GM12878 (cell line): ENCODE measurements at regions not wholly inside any gene's neighbourhood (a gene's known extent, or its start where the extent isn't known, plus 50 kb on each side); places are given as distances from the start of the nearest gene placed in this dataset.

Experiments used
- ATAC-seq: fragments of 200-7000 bp; cut with Tn5 transposase; 3 replicates; pipeline ENCODE4 v1.9.1; 2020; ENCODE audit warnings: mild to moderate bottlenecking, moderate library complexity
- BruUV-seq: library from RNA; stranded (reverse); fragments of 400-500 nt; replicated peaks from 2 replicates; lab custom pipeline; 2021; lab: Mats Ljungman, UMichigan
- CTCF ChIA-PET: fragments of 300-600 bp; sonication (Branson Sonifier 250); formaldehyde crosslinking; extraction: SDS; loops from one replicate; lab custom pipeline; 2021; ENCODE audit warnings: inconsistent platforms; lab: Yijun Ruan, JAX
- POLR2A ChIA-PET: fragments of 350-600 bp; formaldehyde crosslinking; extraction: SDS; loops from one replicate; lab custom pipeline; 2021; ENCODE audit warnings: inconsistent platforms; lab: Charles Lee
- RAD21 ChIA-PET: fragments of 300-600 bp; sonication (Branson Sonifier 250); formaldehyde crosslinking; loops from one replicate; lab custom pipeline; 2023; ENCODE audit warnings: antibody characterized with exemption; ENCODE audit not compliant: unreplicated experiment; lab: Charles Lee
- SMC1A ChIA-PET: fragments of 300-600 bp; sonication (Branson Sonifier 250); formaldehyde crosslinking; loops from one replicate; lab custom pipeline; 2023; ENCODE audit not compliant: unreplicated experiment, uncharacterized antibody; lab: Charles Lee
- DNase-seq: peaks from one replicate; pipeline ENCODE4 v3.0.0-alpha.2; 2011; ENCODE audit warnings: low read depth, low spot score
- FAIRE-seq: peaks from 3 replicates; lab custom pipeline; 2011; peaks lifted over from hg19 to GRCh38; lab: Jason Lieb, UNC
- H2AFZ ChIP-seq: 2 replicates; pipeline ENCODE4 v1.6.0; 2011; ENCODE audit warnings: low read depth, low read length, control low read depth; ENCODE audit not compliant: control insufficient read depth
- H3K27ac ChIP-seq: 2 replicates; pipeline ENCODE4 v1.5.1; 2011; ENCODE audit warnings: control low read depth; ENCODE audit not compliant: control insufficient read depth, insufficient read depth
- H3K27me3 ChIP-seq, 2 experiments: replicated peaks in 1 of 2; 2 replicates each; pipeline versions ENCODE4 v1.6.0 to v1.6.1; 2011; ENCODE audit warnings: low read length in 1 of 2; ENCODE audit not compliant: control insufficient read depth in 2 of 2, insufficient read depth in 2 of 2
- H3K36me3 ChIP-seq, 2 experiments: 2 replicates each; pipeline ENCODE4 v1.5.1; 2011; ENCODE audit warnings: low read length in 1 of 2; ENCODE audit not compliant: control insufficient read depth in 2 of 2, insufficient read depth in 2 of 2
- H3K4me1 ChIP-seq: 2 replicates; pipeline ENCODE4 v1.6.1; 2011; ENCODE audit warnings: mild to moderate bottlenecking, low read length, moderate library complexity, mixed read lengths; ENCODE audit not compliant: control insufficient read depth, insufficient read depth
- H3K4me2 ChIP-seq: 2 replicates; pipeline ENCODE4 v1.6.0; 2011; ENCODE audit warnings: control low read depth; ENCODE audit not compliant: control insufficient read depth, insufficient read depth
- H3K4me3 ChIP-seq: fragments of 200-600 bp; sonication (generic); 2 replicates; pipeline ENCODE4 v1.5.1; 2016
- H3K79me2 ChIP-seq: 2 replicates; pipeline ENCODE4 v1.6.0; 2011; ENCODE audit warnings: low read length; ENCODE audit not compliant: control insufficient read depth, insufficient read depth
- H3K9ac ChIP-seq: 2 replicates; pipeline ENCODE4 v1.8.0; 2011; ENCODE audit warnings: low read length, control low read depth, mixed read lengths; ENCODE audit not compliant: control insufficient read depth, insufficient read depth
- H3K9me3 ChIP-seq: replicated peaks from 3 replicates; pipeline ENCODE4 v1.5.1; 2011; ENCODE audit warnings: mild to moderate bottlenecking, low read length; ENCODE audit not compliant: control insufficient read depth, insufficient read depth
- H4K20me1 ChIP-seq: 2 replicates; pipeline ENCODE4 v1.6.0; 2011; ENCODE audit not compliant: control insufficient read depth, insufficient read depth
- BACH1 ChIP-seq: fragments of 450-650 bp; IDR thresholded peaks from 2 replicates; pipeline ENCODE4 v1.6.1; 2017; ENCODE audit warnings: mild to moderate bottlenecking, borderline replicate concordance
- CEBPZ ChIP-seq: fragments of 150-350 bp; IDR thresholded peaks from 2 replicates; pipeline ENCODE4 v1.6.1; 2016; ENCODE audit warnings: low read depth, low read length
- CHD2 ChIP-seq: IDR thresholded peaks from 2 replicates; pipeline ENCODE4 v1.6.1; 2011; ENCODE audit warnings: low read depth, low read length, improper control_type of control experiment, borderline replicate concordance
- CREB1 ChIP-seq: IDR thresholded peaks from 2 replicates; pipeline ENCODE4 v1.6.1; 2012; ENCODE audit warnings: low read depth, mild to moderate bottlenecking, inconsistent platforms
- ESRRA ChIP-seq: IDR thresholded peaks from 2 replicates; pipeline ENCODE4 v1.6.1; 2012; ENCODE audit warnings: mild to moderate bottlenecking, low read length, improper control_type of control experiment
- IRF3 ChIP-seq: fragments of 450-650 bp; IDR thresholded peaks from 2 replicates; pipeline ENCODE4 v1.6.1; 2014; ENCODE audit warnings: mild to moderate bottlenecking
- IRF4 ChIP-seq: IDR thresholded peaks from 2 replicates; pipeline ENCODE4 v1.6.1; 2011; ENCODE audit warnings: low read depth, low read length
- IRF5 ChIP-seq: fragments of 450-650 bp; IDR thresholded peaks from 2 replicates; pipeline ENCODE4 v1.6.1; 2017; ENCODE audit warnings: borderline replicate concordance
- NFXL1 ChIP-seq: fragments of 450-650 bp; IDR thresholded peaks from 2 replicates; pipeline ENCODE4 v1.6.1; 2017; ENCODE audit warnings: antibody characterized with exemption, mild to moderate bottlenecking, borderline replicate concordance
- POLR2AphosphoS5 ChIP-seq: IDR thresholded peaks from 2 replicates; pipeline ENCODE4 v1.6.1; 2011; ENCODE audit warnings: mild to moderate bottlenecking, low read length, inconsistent platforms
- RB1 ChIP-seq: fragments of 450-650 bp; formaldehyde crosslinking; IDR thresholded peaks from 2 replicates; pipeline ENCODE4 v1.6.1; 2017; ENCODE audit warnings: mild to moderate bottlenecking, borderline replicate concordance
- SIX5 ChIP-seq: IDR thresholded peaks from 2 replicates; pipeline ENCODE4 v1.6.1; 2011; ENCODE audit warnings: mild to moderate bottlenecking, low read depth, low read length, moderate library complexity; ENCODE audit not compliant: severe bottlenecking
- SUZ12 ChIP-seq: fragments of 200-600 bp; sonication (generic); IDR thresholded peaks from one replicate; pipeline ENCODE4 v1.6.1; 2018; ENCODE audit warnings: antibody characterized with exemption, mild to moderate bottlenecking; ENCODE audit not compliant: unreplicated experiment
- ZZZ3 ChIP-seq: IDR thresholded peaks from 2 replicates; pipeline ENCODE4 v1.6.1; 2011; ENCODE audit warnings: low read depth; ENCODE audit not compliant: control insufficient read depth, insufficient read length
- WGBS: methylation state at CpG from one replicate; pipeline ENCODE4 v1.1.6; 2016; ENCODE audit warnings: low lambda C conversion rate; ENCODE audit not compliant: insufficient replicate concordance, insufficient coverage; ENCODE audit errors: missing lambda C conversion rate; 5-methylcytosine and 5-hydroxymethylcytosine counted together
- in situ Hi-C: fragments of 300-500 bp; cut with MboI; formaldehyde crosslinking; loops from 9 replicates; pipeline ENCODE4 v1.14.3; 2018; ENCODE audit warnings: mixed read lengths
- intact Hi-C: fragments of 100-400 bp; cut with micrococcal nuclease; formaldehyde crosslinking; loops from one replicate; pipeline ENCODE4 v1.14.2; 2022; ENCODE audit not compliant: unreplicated experiment

- ATAC-seq: peak; percentile 94
- Histone ChIP-seq H3K27ac (peak overlapping the region; percentile 68), H3K4me1 (peaks cover 39% of the 10 kb centered on the region), H3K9ac (no peak overlapping the region), H3K9me3 (peaks cover 11% of the 10 kb centered on the region), H3K4me3 (no peak overlapping the region), H3K27me3 (no peaks in the 10 kb centered on the region), H4K20me1 (no peaks in the 10 kb centered on the region), H3K4me2 (peak overlapping the region; percentile 59; the same call in 1 of the 2 replicates), H2AFZ (no peak overlapping the region), H3K79me2 (no peaks in the 10 kb centered on the region), H3K36me3 (no peaks in the 10 kb centered on the region)
- CTCF ChIA-PET: interaction anchor here (1.0 to 1.9 kb wide), 5 partner anchors 15 to 122 kb away, joined by 3 to 8 read pairs (median 6); no protein-coding TSS in a partner anchor
- in situ Hi-C loops: no loop called here
- peak; percentile 93 for DNase-seq
- FAIRE-seq: peak; percentile 89
- RAD21 ChIA-PET: interaction anchor here (1.4 to 2.5 kb wide), 4 partner anchors 110 to 402 kb away, joined by 3 to 13 read pairs (median 6); no protein-coding TSS in a partner anchor
- no TSS peak for BruUV-seq
- intact Hi-C loops: loop anchor here (1.0 to 5.0 kb wide), 5 partner anchors 88 to 402 kb away; no protein-coding TSS in a partner anchor
- POLR2A ChIA-PET: interaction anchor here (1.4 kb wide), 1 partner anchor 110 kb away, joined by 4 read pairs; no protein-coding TSS in a partner anchor
- 59% methylated on average over 2 of the region's 2 CpGs for WGBS
- SMC1A ChIA-PET: interaction anchor here (0.6 to 4.4 kb wide), 11 partner anchors 10 to 278 kb away, joined by 3 to 21 read pairs (median 5); no protein-coding TSS in a partner anchor
- TF ChIP-seq NFXL1 (no peak), CEBPZ (no peak), CHD2 (peak; percentile 78; the same call in 1 of the 2 replicates), POLR2AphosphoS5 (no peak), IRF3 (no peak), CREB1 (peak; percentile 60), ESRRA (no peak), RB1 (no peak), BACH1 (no peak; the same call in 1 of the 2 replicates), SUZ12 (no peak), IRF5 (no peak; the same call in 1 of the 2 replicates), IRF4 (peak; percentile 70; the same call in 1 of the 2 replicates), ZZZ3 (no peak), SIX5 (no peak)
Measured at GRCh38 chr21:25298512-25299491, 308.5 kb downstream of the MRPL39 start.
